ENCODE measurements at regions not wholly inside any gene's neighbourhood (a gene's known extent, or its start where the extent isn't known, plus 50 kb on each side); places are given as distances from the start of the nearest gene placed in this dataset.
"Not testable (repeated sequence)": the region's sequence is repeated elsewhere in the genome, so short reads cannot be mapped to it uniquely, and the experiment has no call there.

DNA sequence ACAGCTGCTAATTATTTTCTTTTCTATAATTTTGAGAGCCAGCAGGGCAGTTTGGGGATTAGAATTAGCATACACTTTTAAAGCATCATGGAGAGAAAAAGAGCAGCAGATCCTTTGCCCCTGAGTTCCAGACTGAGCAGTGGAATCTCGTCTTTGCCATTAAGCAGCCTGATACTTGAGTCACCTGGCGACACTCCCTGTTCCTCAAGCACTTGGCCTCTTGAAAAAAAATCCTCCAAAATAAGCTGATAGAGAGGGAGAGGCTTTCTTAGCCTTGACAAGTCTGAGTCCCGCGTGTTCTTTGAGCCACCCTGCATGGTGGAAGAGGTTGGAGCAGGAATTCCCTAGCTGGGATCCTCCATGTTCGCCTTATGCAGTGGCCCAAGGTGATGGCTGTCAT is 398.3 kb downstream of the IRX2 start:
- ChIA-PET POLR2A (no interaction called here), CTCF (no interaction called here)
- TF ChIP-seq, protein P1, sequence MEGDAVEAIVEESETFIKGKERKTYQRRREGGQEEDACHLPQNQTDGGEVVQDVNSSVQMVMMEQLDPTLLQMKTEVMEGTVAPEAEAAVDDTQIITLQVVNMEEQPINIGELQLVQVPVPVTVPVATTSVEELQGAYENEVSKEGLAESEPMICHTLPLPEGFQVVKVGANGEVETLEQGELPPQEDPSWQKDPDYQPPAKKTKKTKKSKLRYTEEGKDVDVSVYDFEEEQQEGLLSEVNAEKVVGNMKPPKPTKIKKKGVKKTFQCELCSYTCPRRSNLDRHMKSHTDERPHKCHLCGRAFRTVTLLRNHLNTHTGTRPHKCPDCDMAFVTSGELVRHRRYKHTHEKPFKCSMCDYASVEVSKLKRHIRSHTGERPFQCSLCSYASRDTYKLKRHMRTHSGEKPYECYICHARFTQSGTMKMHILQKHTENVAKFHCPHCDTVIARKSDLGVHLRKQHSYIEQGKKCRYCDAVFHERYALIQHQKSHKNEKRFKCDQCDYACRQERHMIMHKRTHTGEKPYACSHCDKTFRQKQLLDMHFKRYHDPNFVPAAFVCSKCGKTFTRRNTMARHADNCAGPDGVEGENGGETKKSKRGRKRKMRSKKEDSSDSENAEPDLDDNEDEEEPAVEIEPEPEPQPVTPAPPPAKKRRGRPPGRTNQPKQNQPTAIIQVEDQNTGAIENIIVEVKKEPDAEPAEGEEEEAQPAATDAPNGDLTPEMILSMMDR (IDR thresholded peaks at IDR 0.05; ENCODE audit: control extremely low read depth, extremely low read depth, low read depth, missing control alignments): no peak
- DNase-seq (ENCODE audit: extremely low spot score): no peak

DNA sequence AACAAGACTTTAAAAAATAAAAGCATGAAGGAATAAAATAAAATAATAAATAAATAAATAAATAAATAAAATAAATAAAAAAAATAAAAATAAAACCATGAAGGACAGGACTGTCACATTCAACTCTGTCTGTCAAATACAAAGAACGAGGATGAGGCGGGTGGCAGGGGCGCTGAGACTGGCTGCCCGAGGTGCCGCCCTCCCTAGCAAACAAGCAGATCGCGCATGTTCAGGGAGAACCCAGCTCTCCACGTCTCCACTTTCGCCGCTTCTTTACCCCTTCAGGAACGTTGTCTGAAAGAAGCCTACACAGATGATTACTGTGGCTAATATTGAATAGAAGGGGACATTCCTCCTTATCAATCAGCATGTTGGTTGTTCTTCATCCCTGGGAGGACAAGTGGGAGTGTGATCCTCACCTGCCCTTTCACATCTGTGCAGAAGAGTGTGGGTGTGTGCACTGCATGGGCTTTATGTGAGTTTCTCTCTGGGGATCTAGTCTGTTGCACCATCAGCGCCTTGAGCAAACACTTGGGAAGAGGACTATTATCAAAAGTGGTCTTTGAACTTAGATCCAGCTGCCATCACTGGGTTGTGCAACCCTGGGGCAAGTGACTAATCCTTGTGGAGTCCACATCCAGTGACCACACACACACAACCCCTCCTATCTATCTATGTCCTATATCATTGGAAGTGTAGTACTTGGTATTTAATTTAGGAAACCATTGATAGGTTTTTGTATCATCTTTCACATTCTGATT is 399.2 kb downstream of the IRX2 start:
- POLR2A ChIA-PET: no interaction called here
- DNase-seq (ENCODE audit: extremely low spot score): no peak
- TF ChIP-seq, protein P1 (IDR thresholded peaks at IDR 0.05; ENCODE audit: control extremely low read depth, extremely low read depth, low read depth, missing control alignments): no peak
- CTCF ChIA-PET: no interaction called here

DNA sequence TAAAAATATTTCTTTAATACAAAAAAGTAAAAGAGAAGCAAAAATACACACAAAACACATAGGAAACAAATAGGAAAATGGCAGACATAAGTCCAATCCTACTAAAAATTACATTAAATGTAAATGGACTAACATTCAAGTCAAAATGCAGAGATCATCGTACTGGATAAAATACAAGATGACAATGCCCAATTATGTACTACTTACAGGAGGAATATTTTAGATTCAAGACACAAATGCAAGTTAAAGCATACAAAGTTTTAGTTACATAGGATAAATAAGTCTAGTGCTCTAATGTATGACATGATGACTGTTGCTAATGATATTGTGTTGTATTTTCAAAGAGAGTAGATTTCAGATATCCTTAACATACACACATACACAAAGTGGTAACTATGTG is 401.7 kb downstream of the IRX2 start:
- POLR2A ChIA-PET; CTCF ChIA-PET; DNase-seq (ENCODE audit: extremely low spot score): not testable (repeated sequence)

DNA sequence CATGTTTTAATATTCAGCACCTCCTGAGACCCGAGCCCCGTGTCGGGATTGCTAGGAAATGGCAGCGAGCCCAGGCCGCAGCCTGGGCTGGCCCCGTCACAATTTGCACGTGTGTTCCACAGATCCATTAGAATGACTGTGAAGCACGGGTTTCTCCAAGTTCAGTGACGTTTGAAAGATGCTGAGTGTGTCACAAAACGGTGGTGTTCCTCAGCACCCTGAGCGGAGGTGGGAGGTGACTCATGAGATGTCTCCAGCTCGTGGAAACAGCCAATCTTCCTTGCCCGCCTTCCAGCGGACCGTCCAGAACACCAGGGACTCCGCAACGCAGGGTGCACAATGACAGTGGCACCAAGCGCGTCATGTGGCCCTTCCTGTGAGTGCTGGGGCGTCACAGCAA is 412.8 kb downstream of the IRX2 start:
- POLR2A ChIA-PET: no interaction called here
- TF ChIP-seq, protein P1 (IDR thresholded peaks at IDR 0.05; ENCODE audit: control extremely low read depth, extremely low read depth, low read depth, missing control alignments): no peak
- DNase-seq (ENCODE audit: extremely low spot score): no peak
- CTCF ChIA-PET: no interaction called here

DNA sequence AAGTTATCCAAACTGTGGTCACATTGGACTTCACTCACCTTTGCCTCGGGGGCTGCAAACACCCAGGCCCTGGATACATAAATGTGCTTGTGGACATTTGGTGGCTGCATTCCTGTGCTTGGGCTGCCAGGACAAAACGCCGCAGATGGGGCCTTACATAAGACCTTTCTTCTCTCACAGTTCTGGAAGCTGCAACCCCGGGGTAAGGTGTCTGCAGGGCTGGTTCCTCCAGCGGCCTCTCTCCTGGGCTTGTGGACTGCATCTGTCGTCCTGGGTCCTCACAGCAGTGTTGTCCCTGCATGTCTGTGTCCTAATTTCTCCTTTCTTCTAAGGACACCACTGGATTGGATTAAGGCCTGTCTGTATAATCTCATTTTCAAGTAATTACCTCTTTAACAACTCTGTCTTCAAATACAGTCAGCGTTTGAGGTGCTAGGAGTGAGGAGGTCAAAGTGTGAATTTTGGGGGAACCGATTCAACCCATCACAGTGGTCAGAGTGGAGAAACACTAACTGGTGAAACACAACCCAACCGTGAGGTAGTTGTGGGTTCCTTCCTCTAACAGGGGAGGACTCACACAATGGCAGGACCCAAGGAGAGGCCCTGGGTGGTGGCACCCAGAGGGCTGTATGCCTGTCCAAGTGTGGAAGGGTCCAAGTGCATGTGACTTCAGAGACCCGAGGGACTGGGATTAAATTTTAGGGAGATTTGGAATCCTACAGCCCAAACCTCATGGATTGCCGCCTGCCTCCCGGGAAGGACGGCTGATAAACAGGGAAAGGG is 415.6 kb downstream of the IRX2 start:
- CTCF ChIA-PET: no interaction called here
- TF ChIP-seq, protein P1 (IDR thresholded peaks at IDR 0.05; ENCODE audit: control extremely low read depth, extremely low read depth, low read depth, missing control alignments): no peak
- DNase-seq (ENCODE audit: extremely low spot score): no peak
- POLR2A ChIA-PET: no interaction called here

DNA sequence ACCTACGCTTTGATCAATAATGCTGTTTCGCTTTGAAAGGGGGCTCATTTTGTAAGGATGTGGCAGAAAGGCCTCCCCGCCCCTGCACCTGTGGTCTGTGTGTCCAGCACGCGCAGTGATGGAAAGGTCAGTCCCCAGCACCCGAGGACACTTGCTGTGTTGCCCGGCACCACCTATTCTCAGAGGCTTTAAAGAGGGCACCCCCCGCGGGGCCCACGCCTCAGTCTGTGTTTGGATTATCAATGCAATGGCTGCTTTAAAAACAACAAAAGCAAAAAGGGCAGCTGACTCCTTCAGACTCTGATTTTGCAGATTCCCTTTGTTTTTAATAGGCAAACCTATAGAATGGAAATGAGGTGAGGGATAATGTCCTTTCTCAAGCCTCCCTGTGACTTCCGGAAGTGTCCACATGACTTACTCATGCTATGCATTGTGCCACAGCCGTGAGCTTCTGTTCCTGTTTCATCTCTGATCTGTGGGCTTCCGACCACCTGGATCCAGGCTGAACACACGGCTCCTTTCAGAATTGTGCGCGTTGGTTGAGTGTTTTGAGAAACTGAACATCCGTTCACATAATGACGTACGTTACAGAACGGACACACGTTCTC is 416.2 kb downstream of the IRX2 start:
- DNase-seq (ENCODE audit: extremely low spot score): no peak
- ChIA-PET POLR2A (no interaction called here), CTCF (no interaction called here)
- TF ChIP-seq, protein P1 (IDR thresholded peaks at IDR 0.05; ENCODE audit: control extremely low read depth, extremely low read depth, low read depth, missing control alignments): no peak

DNA sequence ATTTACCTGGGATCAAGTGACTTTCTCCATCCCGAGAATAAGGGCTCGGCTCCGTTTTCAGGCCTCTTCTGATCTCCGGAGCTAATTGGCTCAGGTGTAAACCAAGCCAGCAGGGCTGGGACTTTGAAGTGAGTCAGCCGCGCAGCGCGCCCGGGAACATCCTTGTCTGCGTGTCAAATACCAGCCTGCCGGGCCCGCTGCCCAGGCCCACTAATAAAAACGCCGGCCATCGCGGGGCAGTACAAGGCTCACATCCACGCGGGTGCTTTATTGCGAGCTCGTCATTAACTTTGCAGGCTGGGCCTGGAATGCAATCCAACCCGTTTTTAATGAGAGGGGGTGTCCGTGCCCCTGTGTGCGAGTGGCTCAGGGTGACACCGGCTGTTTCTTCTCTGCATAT is 416.8 kb downstream of the IRX2 start:
- ChIA-PET CTCF (no interaction called here), POLR2A (no interaction called here)
- TF ChIP-seq, protein P1 (IDR thresholded peaks at IDR 0.05; ENCODE audit: control extremely low read depth, extremely low read depth, low read depth, missing control alignments): no peak
- no peak for DNase-seq (ENCODE audit: extremely low spot score)
